Ovary (tissue), 7 donors: ENCODE measurements at regions not wholly inside any gene's neighbourhood (a gene's known extent, or its start where the extent isn't known, plus 50 kb on each side); places are given as distances from the start of the nearest gene placed in this dataset.
A peak's percentile ranks its signal among the peaks of the same experiment; 100 is the strongest.

Source experiments
- DNase-seq, 5 donors: peaks; one replicate each; pipeline ENCODE4 v3.0.0-alpha.2; 2019 to 2020
- H3K27ac ChIP-seq, 2 donors: fragments of 200-600 bp; one replicate each; pipeline versions ENCODE4 v1.5.1 to v1.8.0; 2019 to 2022
- H3K27me3 ChIP-seq: fragments of 200-600 bp; one replicate; pipeline ENCODE4 v1.8.0; 2022
- H3K36me3 ChIP-seq: fragments of 200-600 bp; sonication (generic); one replicate; pipeline ENCODE4 v1.5.1; 2019
- H3K4me1 ChIP-seq: one replicate; pipeline ENCODE4 v1.8.1; 2013; ENCODE audit warnings: mild to moderate bottlenecking, moderate library complexity; ENCODE audit not compliant: insufficient read depth
- H3K4me3 ChIP-seq: fragments of 200-600 bp; sonication (generic); one replicate; pipeline ENCODE4 v1.5.1; 2017
- H3K9me3 ChIP-seq, 2 donors: fragments of 200-600 bp in 1 of 2; sonication (generic) in 1 of 2; one replicate each; pipeline versions ENCODE4 v1.5.1 to v1.8.1; 2013 to 2019; ENCODE audit warnings: mild to moderate bottlenecking in 1 of 2, moderate library complexity in 1 of 2
- CTCF ChIP-seq, 3 donors: fragments of 450-650 bp in 2 of 3; fragments of 200-600 bp in 1 of 3; IDR thresholded peaks; one replicate each; pipeline versions ENCODE4 v1.5.1 to v1.8.0; 2016 to 2022; ENCODE audit warnings: antibody characterized with exemption in 3 of 3, mild to moderate bottlenecking in 1 of 3
- EP300 ChIP-seq: sonication (generic); formaldehyde crosslinking; IDR thresholded peaks from one replicate; pipeline ENCODE4 v1.6.1; 2017; ENCODE audit warnings: antibody characterized with exemption
- POLR2A ChIP-seq: fragments of 450-650 bp; IDR thresholded peaks from one replicate; pipeline ENCODE4 v1.6.1; 2017; ENCODE audit warnings: antibody characterized with exemption, mild to moderate bottlenecking, moderate library complexity
- WGBS, 3 donors: extraction: QIAGEN DNeasy Blood & Tissue Kit in 1 of 3; methylation state at CpG; one replicate each; pipeline versions ENCODE4 v1.1.5 to v1.1.7; 2013 to 2017; 5-methylcytosine and 5-hydroxymethylcytosine counted together
- intact Hi-C, 4 donors: fragments of 100-400 bp; cut with DNase I; formaldehyde crosslinking; loops; one replicate each; pipeline versions ENCODE4 v1.11.0 to v1.15.1; 2022 to 2023
- donor health status: DM: no; HTN: no; CAD: no; lungs with moderate emphysema.
- donor health status: DM: no; HTN: no; CAD: no.
- donor health status: Bipolar disorder and iron deficiency.
- donor health status: DM: no; HTN: no; CAD: no.
- donor health status: DM: yes; HTN: yes; CAD: no.

GRCh38 chr3:150227839-150228238, 180.3 kb upstream of the TSC22D2 start:
- DNase-seq, result no peak
- intact Hi-C loops, result loop anchor here in 1 of 4 donors (10.0 kb wide), 1 partner anchor 267 kb away; no protein-coding TSS in a partner anchor
- Histone ChIP-seq H3K4me3 (no peak overlapping the region), H3K36me3 (no peaks in the 10 kb centered on the region), H3K9me3 (no peaks in the 10 kb centered on the region), H3K27me3 (no peaks in the 10 kb centered on the region), H3K27ac (no peak overlapping the region), H3K4me1 (no peaks in the 10 kb centered on the region)
- WGBS, 3 donors, result 47 to 54% (median 49%) methylated on average over 5 of the region's 5 CpGs
- no peak for TF ChIP-seq CTCF (IDR thresholded peaks at IDR 0.05)
- no peak for TF ChIP-seq POLR2A
- TF ChIP-seq EP300, result no peak

DNA sequence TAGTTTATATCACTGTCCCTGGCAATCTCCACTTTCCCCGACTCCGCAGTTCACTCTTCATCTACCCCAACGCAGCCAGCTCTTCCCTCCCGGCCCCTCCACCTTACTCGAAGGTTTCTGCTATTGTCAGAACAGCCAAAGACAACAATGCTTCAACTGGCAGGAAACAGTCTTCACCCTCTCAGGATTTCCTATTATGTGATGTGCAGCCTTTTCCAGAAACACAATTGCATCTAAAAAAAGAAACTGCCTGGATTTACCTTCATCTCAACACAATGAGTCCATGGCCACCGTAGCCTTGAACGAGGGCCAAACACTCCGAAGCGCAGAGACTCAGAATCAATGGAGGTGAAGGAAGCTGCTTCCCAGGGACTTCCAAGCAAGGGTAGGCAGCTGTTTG, 182.1 kb upstream of the TSC22D2 start:
- Histone ChIP-seq H3K27ac (no peak overlapping the region), H3K4me1 (no peaks in the 10 kb centered on the region), H3K27me3 (no peaks in the 10 kb centered on the region), H3K36me3 (no peaks in the 10 kb centered on the region), H3K4me3 (no peak overlapping the region), H3K9me3 (no peaks in the 10 kb centered on the region)
- WGBS, 3 donors, result 7 to 16% (median 8%) methylated on average over 9 of the region's 9 CpGs
- intact Hi-C loops, result loop anchor here in 1 of 4 donors (10.0 kb wide), 1 partner anchor 269 kb away; no protein-coding TSS in a partner anchor
- TF ChIP-seq POLR2A, result no peak
- no peak for TF ChIP-seq EP300
- TF ChIP-seq CTCF (IDR thresholded peaks at IDR 0.05), result no peak
- peak in 2 of 5 donors; percentile 28 to 33 for DNase-seq

DNA sequence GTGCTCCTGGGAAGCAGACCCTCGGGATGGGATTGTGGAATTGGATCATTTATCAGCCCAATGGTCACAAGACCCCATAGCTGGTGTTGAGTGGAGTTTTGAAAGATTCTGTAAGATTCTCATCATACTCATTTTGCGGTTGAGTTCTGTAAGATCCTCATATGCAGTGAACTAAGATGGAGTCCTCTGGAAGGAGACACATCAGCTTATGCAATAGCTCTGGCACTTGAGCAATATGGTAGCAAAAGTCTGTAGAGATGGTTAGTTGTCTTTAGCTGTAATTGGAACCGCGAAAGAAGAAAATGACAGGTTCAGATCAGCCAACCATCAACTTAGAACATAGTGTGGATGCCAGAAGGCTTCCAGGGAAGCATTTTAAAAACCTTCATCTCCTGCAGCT, 184.5 kb upstream of the TSC22D2 start:
- no peaks in the 10 kb centered on the region for H3K36me3 ChIP-seq
- H3K4me1 ChIP-seq, result peaks cover 2% of the 10 kb centered on the region
- no peaks in the 10 kb centered on the region for H3K27me3 ChIP-seq
- TF ChIP-seq CTCF (IDR thresholded peaks at IDR 0.05) (no peak), POLR2A (no peak), EP300 (no peak)
- no peak overlapping the region for H3K4me3 ChIP-seq
- H3K27ac ChIP-seq, result no peak overlapping the region
- no peak for DNase-seq
- WGBS, 3 donors, result 88 to 92% (median 90%) methylated on average over 4 of the region's 4 CpGs
- H3K9me3 ChIP-seq, result no peaks in the 10 kb centered on the region
- intact Hi-C loops, result loop anchor here in 2 of 4 donors (5.0 to 10.0 kb wide), 2 partner anchors 256 to 271 kb away; no protein-coding TSS in a partner anchor

DNA sequence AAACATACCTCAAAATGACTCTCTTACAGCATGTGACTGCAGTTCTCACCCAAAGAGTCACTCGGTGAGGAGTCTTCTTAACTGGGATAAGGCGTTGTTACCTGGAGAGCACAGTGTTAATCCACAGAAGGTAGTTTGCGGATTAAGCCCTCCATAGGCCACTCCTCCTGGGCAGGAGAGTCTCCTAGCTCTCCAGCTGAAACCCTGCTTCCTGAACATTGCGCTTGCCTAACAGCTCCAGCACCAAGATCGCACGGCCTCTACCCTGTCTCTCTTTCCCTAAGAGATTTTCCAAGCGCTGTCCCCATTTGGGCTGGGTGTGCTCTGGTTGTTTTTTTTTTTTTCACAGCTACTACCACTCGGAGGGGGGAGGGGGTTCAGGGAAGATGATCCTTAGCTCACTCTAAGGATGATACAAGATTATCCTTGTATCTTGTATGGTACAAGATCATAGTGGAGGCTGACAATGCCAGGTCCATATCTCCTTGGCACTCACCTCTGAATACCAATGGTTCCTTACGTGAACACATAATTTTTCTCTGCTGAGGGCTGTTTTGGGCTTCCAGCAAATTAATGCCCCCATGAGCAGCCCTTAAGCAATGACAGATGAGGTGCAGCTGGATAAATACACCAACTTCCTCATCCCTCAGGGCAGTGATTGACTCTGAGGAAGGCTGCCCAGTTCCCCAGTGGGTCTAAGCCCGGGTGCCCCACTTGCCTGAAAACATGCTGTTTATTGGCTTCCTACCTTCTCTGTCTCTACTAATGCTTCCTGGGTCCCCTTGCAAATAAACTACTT, 185.2 kb upstream of the TSC22D2 start:
- intact Hi-C loops, result loop anchor here in 2 of 4 donors (5.0 to 10.0 kb wide), 2 partner anchors 256 to 272 kb away; no protein-coding TSS in a partner anchor
- peaks cover 2% of the 10 kb centered on the region for H3K4me1 ChIP-seq
- H3K9me3 ChIP-seq, result no peaks in the 10 kb centered on the region
- H3K36me3 ChIP-seq, result no peaks in the 10 kb centered on the region
- DNase-seq, result no peak
- H3K27me3 ChIP-seq, result no peaks in the 10 kb centered on the region
- no peak overlapping the region for H3K4me3 ChIP-seq
- TF ChIP-seq POLR2A (no peak), CTCF (IDR thresholded peaks at IDR 0.05) (no peak), EP300 (no peak)
- H3K27ac ChIP-seq, result no peak overlapping the region
- WGBS, 3 donors, result 81 to 90% (median 84%) methylated on average over 10 of the region's 10 CpGs
